Subcutaneous abdominal adipose tissue (tissue), 5 donors: ENCODE measurements at regions not wholly inside any gene's neighbourhood (a gene's known extent, or its start where the extent isn't known, plus 50 kb on each side); places are given as distances from the start of the nearest gene placed in this dataset.
"Not testable (repeated sequence)": the region's sequence is repeated elsewhere in the genome, so short reads cannot be mapped to it uniquely, and the experiment has no call there.

ENCODE experiments used
- H3K27ac ChIP-seq: one replicate; pipeline ENCODE4 v1.7.0; 2013; ENCODE audit warnings: low read depth, mild to moderate bottlenecking, inconsistent platforms, low read length, moderate library complexity
- H3K27me3 ChIP-seq, 5 donors: one replicate each; pipeline ENCODE4 v1.7.0; 2013; ENCODE audit warnings: low read length in 5 of 5, inconsistent platforms in 1 of 5; ENCODE audit not compliant: control insufficient read depth in 5 of 5, insufficient read depth in 4 of 5
- H3K36me3 ChIP-seq, 5 donors: one replicate each; pipeline ENCODE4 v1.7.0; 2013; ENCODE audit warnings: low read length in 5 of 5; ENCODE audit not compliant: control insufficient read depth in 5 of 5, insufficient read depth in 5 of 5
- H3K4me1 ChIP-seq, 5 donors: one replicate each; pipeline ENCODE4 v1.7.0; 2013; ENCODE audit warnings: low read length in 5 of 5, mild to moderate bottlenecking in 3 of 5, moderate library complexity in 1 of 5; ENCODE audit not compliant: control insufficient read depth in 5 of 5, insufficient read depth in 5 of 5
- H3K4me3 ChIP-seq, 5 donors: one replicate each; pipeline ENCODE4 v1.7.0; 2013; ENCODE audit warnings: low read length in 5 of 5, low read depth in 1 of 5
- H3K9ac ChIP-seq, 5 donors: one replicate each; pipeline ENCODE4 v1.7.0; 2013; ENCODE audit warnings: low read length in 5 of 5, mild to moderate bottlenecking in 4 of 5, moderate library complexity in 3 of 5
- H3K9me3 ChIP-seq, 5 donors: one replicate each; pipeline ENCODE4 v1.7.0; 2013; ENCODE audit warnings: low read length in 5 of 5; ENCODE audit not compliant: control insufficient read depth in 5 of 5
- donor health status: healthy.
- donor health status: healthy.
- donor health status: healthy.
- donor health status: healthy.
- donor health status: healthy.

DNA sequence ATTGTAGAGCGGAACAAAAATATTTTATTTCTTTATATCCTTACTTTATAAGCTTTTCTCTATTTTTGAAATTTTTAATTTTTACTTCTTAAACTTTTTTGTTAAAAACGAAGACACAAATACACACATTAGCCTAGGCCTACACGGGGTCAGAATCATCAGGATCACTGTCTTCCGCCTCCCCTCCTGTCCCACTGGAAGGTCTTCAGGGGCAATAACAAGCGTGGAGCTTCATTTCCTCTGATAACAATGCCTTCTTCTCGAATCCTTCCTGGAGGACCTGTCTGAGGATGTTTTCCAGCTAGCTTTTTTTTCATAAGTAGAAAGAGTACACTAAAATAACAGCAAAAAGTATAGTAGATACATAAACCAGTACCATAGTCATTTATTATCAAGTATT lies 77.7 kb upstream of the DGKG start:
- H3K9me3 ChIP-seq: no peaks in the 10 kb centered on the region
- no peak overlapping the region for H3K4me3 ChIP-seq
- H3K27ac ChIP-seq: no peak overlapping the region
- H3K27me3 ChIP-seq: no peaks in the 10 kb centered on the region
- H3K4me1 ChIP-seq: no peaks in the 10 kb centered on the region
- H3K36me3 ChIP-seq: no peaks in the 10 kb centered on the region
- no peak overlapping the region for H3K9ac ChIP-seq

DNA sequence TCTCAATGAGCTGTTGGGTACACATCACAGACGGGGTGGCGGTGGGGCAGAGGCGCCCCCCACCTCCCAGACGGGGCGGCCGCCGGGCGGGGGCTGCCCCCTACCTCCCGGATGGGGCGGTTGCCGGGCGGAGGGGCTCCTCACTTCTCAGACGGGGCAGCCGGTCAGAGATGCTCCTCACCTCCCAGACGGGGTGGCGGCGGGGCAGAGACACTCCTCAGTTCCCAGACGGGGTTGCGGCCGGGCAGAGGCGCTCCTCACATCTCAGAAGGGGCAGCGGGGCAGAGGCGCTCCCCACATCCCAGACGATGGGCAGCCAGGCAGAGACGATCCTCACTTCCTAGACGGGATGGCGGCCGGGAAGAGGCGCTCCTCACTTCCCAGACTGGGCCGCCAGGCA lies 73.3 kb upstream of the DGKG start:
- H3K27ac ChIP-seq, H3K4me1 ChIP-seq, H3K9me3 ChIP-seq, H3K27me3 ChIP-seq, H3K9ac ChIP-seq, H3K36me3 ChIP-seq, H3K4me3 ChIP-seq: not testable (repeated sequence)

DNA sequence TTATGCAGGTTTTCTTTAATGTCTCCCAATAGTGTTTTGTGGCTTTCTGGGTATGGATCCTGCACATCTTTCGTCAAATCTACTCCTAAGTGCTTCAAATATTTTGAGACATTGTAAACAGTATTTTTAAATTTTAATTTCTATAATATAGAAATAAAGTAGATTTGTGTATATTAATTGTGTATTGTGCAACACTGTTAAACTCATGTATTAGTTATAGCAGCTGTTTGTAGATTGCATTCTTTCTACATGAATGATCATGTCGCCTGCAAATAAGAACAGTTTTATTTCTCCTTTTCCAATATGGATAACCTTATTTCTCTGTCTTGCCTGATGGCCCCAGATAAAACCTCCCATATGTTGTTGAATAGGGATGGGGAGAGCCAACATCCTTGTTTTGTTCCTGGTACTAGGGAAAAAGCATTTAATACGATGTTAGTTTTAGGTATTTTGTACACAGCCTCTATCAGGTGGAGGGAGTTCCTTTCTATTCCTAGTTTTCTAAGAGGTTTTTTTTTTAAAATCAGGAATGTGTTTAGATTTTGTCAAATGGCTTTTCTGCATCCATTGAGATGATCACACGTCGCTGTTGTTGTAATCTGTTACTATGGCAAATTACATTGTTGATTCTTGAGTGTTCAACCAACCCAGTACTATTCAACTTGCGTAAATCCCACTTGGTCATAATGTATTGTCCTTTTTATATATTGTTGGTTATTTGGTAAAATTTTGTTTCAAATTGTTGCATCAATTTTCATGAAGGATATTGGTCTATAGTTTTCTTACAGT lies 71.1 kb upstream of the DGKG start:
- Histone ChIP-seq H3K36me3 (no peaks in the 10 kb centered on the region), H3K4me3 (no peak overlapping the region), H3K27me3 (peaks cover 0 to 7% (median 0%) of the 10 kb centered on the region in 5 donors), H3K27ac (no peak overlapping the region), H3K9ac (no peak overlapping the region), H3K4me1 (no peaks in the 10 kb centered on the region), H3K9me3 (no peaks in the 10 kb centered on the region)

DNA sequence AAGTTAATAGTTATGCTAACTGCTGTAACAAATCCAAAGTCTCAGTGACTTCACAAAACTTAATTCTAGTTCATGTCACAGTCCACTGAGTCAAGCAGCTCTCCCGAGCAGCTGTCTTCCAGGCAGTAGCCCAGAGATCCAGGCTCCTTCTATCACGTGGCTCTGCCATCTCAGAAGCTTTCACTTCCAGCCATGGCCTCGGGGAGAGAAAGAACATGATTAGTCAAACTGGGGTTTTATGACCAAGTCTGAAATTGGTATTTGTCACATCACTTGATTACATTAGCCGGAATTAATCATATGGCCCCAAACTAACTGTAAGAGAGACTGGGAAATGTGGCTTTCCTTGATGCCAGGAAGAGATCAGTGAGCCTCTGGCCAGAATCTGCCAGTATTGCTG lies 70.2 kb upstream of the DGKG start:
- H3K9me3 ChIP-seq: no peaks in the 10 kb centered on the region
- H3K4me1 ChIP-seq: peaks cover 0 to 6% (median 0%) of the 10 kb centered on the region in 5 donors
- H3K27ac ChIP-seq: no peak overlapping the region
- no peak overlapping the region for H3K4me3 ChIP-seq
- no peak overlapping the region for H3K9ac ChIP-seq
- no peaks in the 10 kb centered on the region for H3K36me3 ChIP-seq
- peaks cover 0 to 7% (median 0%) of the 10 kb centered on the region in 5 donors for H3K27me3 ChIP-seq

DNA sequence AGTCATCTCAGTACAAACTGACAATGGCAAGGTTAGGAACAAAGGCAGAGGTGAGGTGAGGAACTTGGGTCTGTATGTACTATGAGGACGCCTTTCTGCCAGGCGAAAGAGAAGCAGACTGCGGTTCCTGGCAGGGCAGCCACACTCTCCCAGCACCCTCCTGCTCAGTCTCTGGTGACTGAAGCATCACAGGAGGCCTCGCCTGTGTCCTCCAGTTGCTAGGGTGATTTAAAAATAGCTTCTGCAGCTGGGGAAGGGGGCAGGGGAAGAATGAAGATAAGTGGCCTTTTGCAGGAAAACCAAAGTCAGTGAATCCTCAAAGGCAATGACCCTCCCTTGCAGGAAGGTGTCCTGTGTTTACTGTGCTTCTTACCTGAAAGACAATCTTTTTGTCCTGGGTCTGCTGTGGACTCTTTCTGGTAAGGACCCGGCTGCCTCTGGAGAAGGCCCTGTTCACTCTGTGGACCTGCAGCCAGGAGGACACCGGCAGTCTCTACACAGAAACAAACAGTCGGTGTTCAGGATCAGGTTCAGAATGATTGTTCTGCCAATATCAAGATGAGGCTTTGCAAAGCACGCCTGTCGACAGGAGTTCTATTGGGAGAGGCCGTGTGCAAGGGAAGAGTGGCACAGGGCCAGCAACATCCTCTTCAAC lies 65.7 kb upstream of the DGKG start:
- Histone ChIP-seq H3K9me3 (no peaks in the 10 kb centered on the region), H3K27ac (no peak overlapping the region), H3K9ac (no peak overlapping the region), H3K36me3 (no peaks in the 10 kb centered on the region), H3K4me1 (peaks cover 0 to 13% (median 10%) of the 10 kb centered on the region in 5 donors), H3K27me3 (peaks cover 0 to 4% (median 0%) of the 10 kb centered on the region in 5 donors), H3K4me3 (no peak overlapping the region)

DNA sequence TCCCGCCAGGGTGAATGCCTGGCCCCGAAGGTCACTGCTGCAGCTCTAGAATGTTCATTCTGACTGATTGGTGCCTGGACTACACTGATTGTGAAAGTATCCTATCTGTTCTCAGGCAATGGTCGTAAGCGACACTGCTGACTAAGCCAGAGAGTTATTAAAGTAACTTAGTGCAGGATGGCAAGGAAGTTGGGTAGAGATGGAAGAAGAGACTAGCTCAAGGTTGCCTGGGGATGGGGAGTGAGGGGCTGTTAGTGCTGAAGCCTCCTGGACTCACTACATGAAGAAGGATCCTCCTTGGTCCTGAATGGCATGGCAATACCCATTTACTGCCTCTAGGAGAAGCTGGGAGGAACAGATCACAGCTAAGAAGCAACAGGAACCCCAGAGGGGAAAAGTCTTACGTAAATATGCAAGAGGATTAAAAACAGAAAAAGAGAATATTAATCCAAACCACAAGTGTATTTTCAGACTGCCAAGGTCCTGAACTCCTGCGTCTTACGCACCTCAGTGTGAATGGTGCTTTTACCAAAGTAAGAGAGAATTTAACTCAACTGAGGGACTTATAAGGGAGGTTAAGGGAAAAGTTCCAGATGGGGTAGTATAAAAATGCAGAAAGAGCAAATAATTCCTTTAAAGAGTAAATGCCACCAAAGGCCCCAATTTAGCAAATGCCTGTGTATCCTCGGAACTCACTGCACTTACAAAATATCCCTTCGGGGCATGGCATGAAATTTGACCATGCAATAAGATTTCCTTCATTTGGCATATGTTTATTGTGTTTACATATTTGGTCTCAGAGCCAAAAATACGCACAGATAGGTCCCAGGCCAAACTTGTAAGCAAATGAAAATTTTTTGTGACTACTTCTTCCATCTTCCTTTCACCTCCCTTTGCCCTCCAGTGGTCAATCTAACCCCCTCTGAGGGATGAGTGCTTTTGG lies 64.0 kb upstream of the DGKG start:
- Histone ChIP-seq H3K4me1 (peaks cover 0 to 13% (median 10%) of the 10 kb centered on the region in 5 donors), H3K9ac (no peak overlapping the region), H3K9me3 (no peaks in the 10 kb centered on the region), H3K27me3 (peaks cover 0 to 4% (median 0%) of the 10 kb centered on the region in 5 donors), H3K36me3 (no peaks in the 10 kb centered on the region), H3K27ac (no peak overlapping the region), H3K4me3 (peak overlapping the region in 1 of 5 donors; percentile 11)

DNA sequence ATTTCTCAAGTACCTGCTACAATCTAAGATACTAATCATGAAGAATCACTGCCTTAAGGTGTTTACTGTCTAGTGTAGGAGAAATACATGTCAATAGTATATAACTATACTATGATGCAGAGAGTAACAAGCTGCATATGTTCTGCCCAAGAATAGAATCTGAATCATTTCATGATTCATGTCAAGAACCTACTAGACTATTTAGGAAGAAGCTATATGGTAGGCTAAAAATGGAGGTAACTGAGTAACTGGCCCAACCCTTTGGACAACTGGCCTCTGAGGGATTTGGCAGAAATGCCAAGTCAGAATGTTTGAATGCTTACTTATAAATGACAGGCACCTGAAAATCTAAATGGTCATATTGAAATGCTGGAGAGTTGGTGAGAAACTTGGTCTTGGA lies 59.9 kb upstream of the DGKG start:
- Histone ChIP-seq H3K4me1 (peaks cover 0 to 10% (median 8%) of the 10 kb centered on the region in 5 donors), H3K9me3 (no peaks in the 10 kb centered on the region), H3K36me3 (no peaks in the 10 kb centered on the region), H3K9ac (no peak overlapping the region), H3K27ac (no peak overlapping the region), H3K27me3 (peaks cover 0 to 10% (median 0%) of the 10 kb centered on the region in 5 donors), H3K4me3 (no peak overlapping the region)

DNA sequence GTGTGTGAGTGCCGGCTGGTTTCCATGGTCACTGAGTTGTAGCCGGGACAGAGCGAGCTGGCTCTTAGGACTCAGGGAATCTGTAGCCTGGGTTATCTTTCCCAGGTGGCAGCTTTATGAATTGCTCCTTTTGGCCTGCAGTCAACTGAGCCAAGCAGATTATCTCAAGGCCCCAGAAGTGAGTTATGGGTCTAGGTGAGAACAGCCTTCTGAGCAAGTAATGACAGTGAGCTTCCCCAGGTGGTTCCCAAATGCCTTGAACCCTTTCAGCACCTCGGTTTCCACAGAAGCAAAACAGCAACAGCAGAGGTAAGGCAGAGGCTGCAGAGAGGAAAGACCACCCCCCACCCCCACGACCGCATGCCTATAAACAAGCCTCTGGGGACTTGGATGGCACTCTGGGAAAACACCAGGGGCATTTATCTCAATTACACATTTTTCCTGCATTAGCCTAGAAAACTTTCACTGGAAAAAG lies 56.7 kb upstream of the DGKG start:
- no peaks in the 10 kb centered on the region for H3K36me3 ChIP-seq

DNA sequence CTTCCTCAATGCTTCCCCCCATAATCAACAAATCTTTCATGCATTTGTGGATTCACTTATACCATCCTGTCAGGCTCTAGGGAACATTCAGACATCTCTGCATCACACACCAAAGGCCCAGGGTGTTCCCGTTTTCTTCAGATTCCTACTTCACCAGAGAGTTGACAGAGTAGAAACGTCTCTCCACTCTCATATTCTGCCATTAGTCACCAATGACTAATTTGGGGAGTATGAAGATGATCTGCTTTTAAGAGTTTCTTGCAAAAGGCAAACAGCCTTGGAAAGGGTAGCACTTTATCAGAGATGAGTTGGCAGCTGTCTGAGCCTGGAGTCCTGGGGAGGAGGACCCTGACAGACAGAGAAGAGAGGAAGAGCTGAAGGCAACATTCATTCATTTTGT lies 55.8 kb upstream of the DGKG start:
- H3K9ac ChIP-seq: no peak overlapping the region
- no peaks in the 10 kb centered on the region for H3K9me3 ChIP-seq
- H3K36me3 ChIP-seq: no peaks in the 10 kb centered on the region
- peaks cover 0 to 7% (median 2%) of the 10 kb centered on the region in 5 donors for H3K27me3 ChIP-seq
- no peak overlapping the region for H3K4me3 ChIP-seq
- no peak overlapping the region for H3K27ac ChIP-seq
- H3K4me1 ChIP-seq: peaks cover 0 to 22% (median 17%) of the 10 kb centered on the region in 5 donors

More for the DNA sequence above, 56.7 kb upstream of the DGKG start:
- H3K27me3 ChIP-seq: peaks cover 0 to 9% (median 0%) of the 10 kb centered on the region in 5 donors
- no peaks in the 10 kb centered on the region for H3K9me3 ChIP-seq
- no peak overlapping the region for H3K4me3 ChIP-seq
- no peak overlapping the region for H3K9ac ChIP-seq
- H3K27ac ChIP-seq: no peak overlapping the region
- H3K4me1 ChIP-seq: peaks cover 0 to 13% (median 12%) of the 10 kb centered on the region in 5 donors
